IPS-18c (cell line): ENCODE measurements at regions not wholly inside any gene's neighbourhood (a gene's known extent, or its start where the extent isn't known, plus 50 kb on each side); places are given as distances from the start of the nearest gene placed in this dataset.

ENCODE experiments used
- H3K4me3 ChIP-seq: 2 replicates; pipeline ENCODE4 v1.7.0; 2013; ENCODE audit warnings: low read depth, mild to moderate bottlenecking, low read length, moderate library complexity; ENCODE audit not compliant: insufficient read depth
- H3K9me3 ChIP-seq: one replicate; pipeline ENCODE4 v1.6.1; 2013; ENCODE audit warnings: mild to moderate bottlenecking, low read length, moderate library complexity; ENCODE audit not compliant: control insufficient read depth, insufficient read depth

DNA sequence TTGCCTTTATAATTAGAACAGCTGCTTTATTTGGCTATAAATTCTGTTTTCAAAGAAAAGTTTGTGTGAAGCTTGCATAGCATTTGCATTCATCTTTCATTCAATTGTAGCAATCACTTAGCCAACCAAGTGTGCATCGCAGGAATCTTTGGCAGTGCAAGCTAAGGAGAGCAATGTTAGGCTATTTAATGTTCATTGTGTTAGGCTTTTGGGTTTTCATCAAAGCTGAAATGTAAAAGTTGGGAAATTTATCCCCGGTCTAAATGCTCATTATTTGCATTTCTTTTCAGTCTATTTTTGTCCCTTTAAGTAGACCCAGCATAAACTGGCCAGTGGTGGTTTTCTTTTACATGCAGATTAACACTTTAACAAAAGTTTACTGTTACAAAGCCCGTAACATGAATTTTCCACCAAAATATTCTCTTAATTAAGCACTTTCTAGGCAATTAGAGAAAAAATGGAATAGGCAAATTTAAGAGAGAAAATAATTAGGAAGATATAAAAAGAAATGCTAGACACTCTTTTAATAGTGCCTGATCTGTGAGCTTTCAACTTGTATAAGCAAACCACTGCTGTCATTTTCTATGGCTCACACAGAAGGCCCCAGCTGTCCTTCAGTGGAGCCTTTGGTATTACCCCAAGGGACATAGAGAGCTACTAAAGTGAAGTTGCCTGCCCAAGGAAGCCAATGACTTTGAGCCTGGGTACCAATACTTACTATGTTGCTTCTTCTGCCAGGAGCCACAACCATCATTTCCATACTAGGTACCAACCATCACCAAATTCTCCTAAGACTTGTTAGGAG is 898.9 kb upstream of the SEL1L start:
- Histone ChIP-seq H3K9me3 (no peaks in the 10 kb centered on the region), H3K4me3 (no peak overlapping the region)

DNA sequence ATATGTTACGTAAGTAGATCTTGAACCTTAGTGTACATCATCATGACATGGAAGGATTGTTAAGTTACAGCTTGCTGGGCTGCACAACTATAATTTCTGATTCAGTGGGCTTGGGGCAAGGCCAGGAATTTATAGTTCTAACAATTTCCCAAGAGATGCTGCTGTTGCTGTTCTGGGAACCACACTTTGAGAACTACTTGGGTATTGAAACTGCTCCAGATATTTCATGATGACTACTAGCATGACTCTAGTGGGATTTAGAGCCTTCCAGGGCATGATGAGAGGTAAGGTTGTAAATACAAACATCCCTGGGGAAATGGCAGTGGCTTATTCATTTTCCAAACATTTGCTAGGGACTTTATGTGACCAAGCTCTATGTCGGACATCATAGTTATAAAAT is 904.8 kb upstream of the SEL1L start:
- Histone ChIP-seq H3K4me3 (no peak overlapping the region), H3K9me3 (no peaks in the 10 kb centered on the region)

DNA sequence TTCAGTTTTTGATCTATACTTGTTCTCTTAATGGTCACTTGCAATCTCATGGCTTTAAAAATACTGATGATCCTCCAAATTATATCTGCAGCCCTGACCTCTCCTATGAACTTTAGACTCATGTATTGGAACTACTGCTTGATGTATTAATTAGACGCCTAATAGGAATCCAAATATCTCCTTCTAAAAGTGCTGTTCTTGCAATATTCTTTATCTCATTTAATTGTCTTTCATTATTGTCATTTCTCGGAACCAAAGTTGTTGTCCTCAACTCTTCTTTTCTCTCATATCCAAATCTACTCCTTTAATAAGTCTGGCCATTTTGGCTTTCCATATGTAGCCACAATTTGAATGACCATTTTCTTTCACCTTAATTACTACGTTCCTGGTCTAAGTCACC is 907.6 kb upstream of the SEL1L start:
- no peaks in the 10 kb centered on the region for H3K9me3 ChIP-seq
- no peak overlapping the region for H3K4me3 ChIP-seq

DNA sequence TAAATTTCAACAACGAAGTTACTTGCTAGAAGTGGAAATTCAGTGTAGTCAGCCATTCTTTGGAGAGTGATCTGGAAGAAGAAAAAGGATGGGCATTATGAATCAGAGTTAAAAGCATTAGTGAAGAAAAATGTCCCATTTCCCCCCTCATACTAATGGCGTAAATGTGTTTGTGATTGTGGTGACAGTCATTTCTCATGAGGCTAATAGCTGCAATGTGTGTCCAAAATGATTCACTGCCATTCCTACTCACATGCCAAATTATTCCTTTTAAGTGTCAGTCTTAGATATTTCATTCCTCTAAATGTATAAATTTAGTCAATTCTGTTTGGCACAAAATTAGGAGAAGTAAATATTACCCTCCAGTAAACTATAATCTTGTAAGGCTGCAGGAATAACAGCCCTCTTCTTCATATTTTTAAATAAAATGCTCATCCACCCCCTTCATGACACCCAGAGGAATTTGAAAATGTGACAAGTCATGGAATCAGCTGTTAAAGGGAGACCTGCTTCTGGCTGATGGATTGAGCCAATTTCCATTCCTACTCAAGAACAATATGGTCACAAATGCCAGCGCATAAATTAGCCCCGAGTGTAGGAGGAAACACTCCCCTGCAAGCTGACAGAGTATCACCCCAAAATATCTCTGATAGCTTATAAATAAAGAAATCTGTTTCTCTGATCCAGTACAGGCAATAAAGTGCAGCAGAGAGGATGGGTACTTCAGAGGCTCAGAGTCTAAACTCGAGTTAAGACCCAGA is 912.3 kb upstream of the SEL1L start:
- Histone ChIP-seq H3K4me3 (no peak overlapping the region), H3K9me3 (no peaks in the 10 kb centered on the region)

DNA sequence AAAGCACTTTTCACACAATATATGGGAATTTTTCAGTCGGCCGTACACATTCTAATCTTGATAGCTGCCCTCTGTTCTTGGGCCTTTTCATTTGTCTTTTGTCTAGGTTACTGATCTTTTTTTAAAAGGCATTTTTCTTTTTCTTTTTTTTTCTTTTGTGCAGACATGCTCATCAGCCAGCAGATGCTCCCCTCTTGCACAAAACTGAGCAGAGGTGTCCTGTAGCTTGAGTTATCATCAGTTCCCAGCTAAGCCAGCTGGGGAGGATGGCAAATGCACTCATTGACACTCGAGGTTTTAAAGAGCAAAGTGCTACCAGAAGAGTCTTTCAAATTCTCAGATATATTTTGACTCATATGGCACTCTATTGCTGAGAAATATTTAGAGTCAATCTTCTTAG is 913.9 kb upstream of the SEL1L start:
- no peak overlapping the region for H3K4me3 ChIP-seq
- no peaks in the 10 kb centered on the region for H3K9me3 ChIP-seq

DNA sequence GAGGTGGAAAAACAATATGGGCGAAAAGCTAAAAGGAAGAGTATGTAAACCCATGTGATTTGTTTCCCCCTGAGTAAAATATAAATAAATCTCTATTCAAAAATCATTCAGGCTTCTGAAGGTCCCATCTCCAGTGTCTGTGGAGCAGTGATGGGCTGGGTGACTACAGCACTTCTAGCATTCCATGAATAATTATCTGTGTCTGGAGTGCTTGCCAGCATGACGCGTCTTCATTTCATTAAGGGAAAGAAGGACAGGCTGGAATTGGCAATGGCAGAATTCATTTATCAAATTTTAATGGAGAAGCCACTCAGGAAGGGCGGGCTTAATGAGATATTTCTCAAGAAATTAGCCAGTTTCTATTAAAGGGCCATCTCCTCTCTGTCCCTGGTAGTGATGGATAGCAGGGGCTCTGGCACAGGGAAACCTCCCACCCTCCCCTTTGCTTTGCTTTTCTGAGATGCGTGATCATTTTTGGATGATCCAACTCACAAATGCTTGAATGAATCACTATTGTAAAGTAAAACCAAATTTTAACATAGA is 916.3 kb upstream of the SEL1L start:
- no peaks in the 10 kb centered on the region for H3K9me3 ChIP-seq

DNA sequence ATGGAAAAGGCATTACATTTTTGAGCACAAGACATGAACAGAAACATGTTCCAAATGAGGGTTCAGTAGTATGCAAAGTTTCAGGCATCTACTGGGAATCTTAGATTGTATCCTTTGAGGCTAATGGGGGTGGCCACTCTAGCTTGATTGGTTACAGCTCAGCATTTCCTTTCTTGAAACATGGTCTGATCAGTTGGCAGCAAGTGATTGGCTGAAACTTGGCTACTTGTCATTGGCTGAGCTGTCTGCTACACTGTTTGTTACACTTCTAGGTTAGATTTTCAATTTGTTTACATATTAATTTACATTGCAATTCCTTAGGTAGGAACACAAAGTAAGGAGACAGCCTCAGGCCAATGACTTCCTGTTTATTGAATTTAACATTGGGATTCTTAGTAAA is 918.0 kb upstream of the SEL1L start:
- no peak overlapping the region for H3K4me3 ChIP-seq
- no peaks in the 10 kb centered on the region for H3K9me3 ChIP-seq

More for the DNA sequence above, 916.3 kb upstream of the SEL1L start:
- no peak overlapping the region for H3K4me3 ChIP-seq

DNA sequence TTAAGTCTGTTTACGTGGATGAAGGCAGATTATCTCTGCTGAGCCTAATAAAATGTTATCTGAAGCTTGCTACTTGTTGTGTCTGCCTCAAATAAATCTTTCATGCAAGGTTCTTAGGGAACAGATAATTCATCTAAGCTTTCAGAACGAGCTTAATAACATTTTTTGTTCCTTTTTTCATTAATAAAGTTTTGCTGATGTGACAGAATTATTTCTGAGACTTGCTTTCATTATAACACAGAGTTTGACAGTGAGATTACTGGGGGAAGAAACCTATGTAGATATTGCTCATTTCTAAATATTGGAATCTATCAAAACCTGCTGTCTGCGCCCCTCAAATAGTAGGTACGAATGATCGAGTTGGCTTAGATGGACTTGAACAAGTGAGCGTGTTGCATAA is 948.7 kb upstream of the SEL1L start:
- Histone ChIP-seq H3K9me3 (no peaks in the 10 kb centered on the region), H3K4me3 (no peak overlapping the region)

DNA sequence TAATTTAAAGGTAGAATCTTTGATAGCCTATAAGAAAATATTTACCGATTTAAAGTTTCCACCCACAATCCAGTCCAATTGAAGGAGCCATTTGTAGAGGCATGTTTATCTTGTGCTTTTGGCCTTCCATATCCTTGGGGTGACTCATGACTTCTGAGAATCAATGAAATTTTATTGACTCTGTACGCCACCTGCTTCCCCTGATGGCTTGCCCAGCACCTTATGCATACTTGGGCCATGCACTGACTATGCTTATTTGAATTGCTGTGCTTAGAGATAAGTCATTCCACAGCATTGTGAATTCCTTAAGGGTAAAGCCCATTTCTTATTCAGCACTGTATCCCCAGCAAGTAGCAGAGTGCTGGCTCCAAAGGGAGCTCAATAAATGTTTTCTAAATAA is 954.8 kb upstream of the SEL1L start:
- Histone ChIP-seq H3K4me3 (no peak overlapping the region), H3K9me3 (no peaks in the 10 kb centered on the region)

DNA sequence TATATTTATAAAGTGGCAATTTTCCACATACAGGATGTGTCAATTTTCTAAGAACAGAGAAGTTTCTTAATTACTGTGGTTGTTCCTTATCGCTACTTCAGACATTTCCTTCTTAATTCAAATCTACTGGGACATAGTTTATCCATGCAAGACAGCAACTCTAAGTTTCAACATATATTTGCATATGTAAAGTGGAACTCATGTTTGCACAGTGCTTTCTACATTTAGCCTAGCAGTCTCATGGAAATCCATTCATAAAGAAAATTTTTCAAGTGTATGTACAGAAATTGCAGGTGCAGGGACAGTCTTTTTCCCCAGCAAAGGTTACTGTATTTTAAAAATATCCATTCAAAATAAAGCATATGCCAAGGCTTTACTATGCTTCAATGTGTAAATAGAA is 956.7 kb upstream of the SEL1L start:
- H3K9me3 ChIP-seq: no peaks in the 10 kb centered on the region

DNA sequence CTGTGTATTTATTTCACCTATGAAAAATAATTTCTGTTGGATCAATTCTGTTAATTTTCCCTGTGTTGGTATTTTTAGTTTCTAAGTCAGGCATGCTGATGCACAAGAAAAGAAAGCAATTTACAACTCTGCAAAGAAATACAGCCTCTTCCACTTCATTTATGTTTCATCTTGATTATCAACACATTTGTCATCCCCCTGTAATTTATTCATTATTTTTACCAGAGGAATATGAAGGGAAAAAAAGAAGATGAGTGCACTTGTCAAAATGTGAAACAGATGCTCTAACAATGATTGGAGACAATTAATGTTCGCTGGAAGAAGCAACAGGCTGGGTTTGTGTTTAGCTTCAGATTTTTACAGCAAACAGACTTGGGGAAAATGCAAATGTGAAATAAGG is 958.5 kb upstream of the SEL1L start:
- H3K4me3 ChIP-seq: no peak overlapping the region
- H3K9me3 ChIP-seq: no peaks in the 10 kb centered on the region

More for the DNA sequence above, 956.7 kb upstream of the SEL1L start:
- no peak overlapping the region for H3K4me3 ChIP-seq

DNA sequence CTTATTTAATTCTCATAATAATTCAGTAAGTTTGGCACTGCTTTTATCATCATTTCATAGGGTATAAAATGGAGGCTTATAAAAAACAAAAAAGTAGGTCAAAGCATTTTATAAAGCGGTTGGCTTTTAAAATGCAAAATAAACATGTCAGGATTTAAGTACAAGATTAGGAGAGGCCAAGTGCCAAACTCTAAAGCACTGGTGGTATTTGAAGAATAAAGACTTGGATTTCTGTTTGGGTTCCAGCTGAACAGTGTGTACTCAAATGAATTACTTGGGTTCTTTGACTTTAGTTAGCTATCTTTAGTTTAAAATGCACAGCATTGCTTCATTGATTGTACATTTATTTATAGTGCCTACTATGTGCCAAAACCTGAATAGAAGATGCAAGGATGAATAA is 966.6 kb upstream of the SEL1L start:
- no peaks in the 10 kb centered on the region for H3K9me3 ChIP-seq
- no peak overlapping the region for H3K4me3 ChIP-seq

DNA sequence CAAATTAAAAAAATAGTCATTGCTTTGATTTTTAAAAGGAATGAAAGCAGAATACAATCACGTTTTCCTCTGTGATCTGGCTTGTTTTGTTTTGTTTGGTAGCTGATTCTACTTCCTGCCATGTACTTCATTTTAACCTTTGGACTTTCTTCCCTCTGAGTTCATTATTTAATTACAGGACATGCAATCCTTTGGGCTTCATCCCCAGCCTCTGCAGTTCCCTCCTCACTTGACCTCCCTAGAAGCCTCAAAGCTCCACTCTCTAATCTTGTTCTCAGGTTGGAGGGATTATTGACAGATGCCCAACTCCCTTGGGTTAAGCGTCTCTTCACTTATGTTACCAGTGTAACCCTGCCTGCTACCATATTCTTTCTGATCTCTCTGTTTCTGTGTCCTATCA is 967.9 kb upstream of the SEL1L start:
- no peaks in the 10 kb centered on the region for H3K9me3 ChIP-seq
- no peak overlapping the region for H3K4me3 ChIP-seq

DNA sequence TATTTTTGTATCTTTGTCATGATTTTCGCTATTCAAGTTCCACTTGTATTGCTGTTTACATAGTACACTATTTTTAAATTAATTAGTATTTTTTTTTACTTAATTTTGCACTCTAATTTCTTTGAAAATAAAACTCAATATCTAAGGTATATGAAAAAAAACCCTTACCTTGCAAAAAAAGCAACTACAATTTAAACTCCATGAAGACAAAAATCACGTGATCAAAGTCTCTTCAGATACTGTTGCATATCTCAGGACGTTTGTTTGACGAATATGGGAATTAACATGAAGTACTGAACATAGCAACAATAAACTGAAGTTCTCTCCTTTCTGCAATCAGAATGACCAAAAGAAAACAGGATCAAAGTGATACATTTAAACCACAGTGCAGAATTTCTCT is 968.4 kb upstream of the SEL1L start:
- H3K9me3 ChIP-seq: no peaks in the 10 kb centered on the region

DNA sequence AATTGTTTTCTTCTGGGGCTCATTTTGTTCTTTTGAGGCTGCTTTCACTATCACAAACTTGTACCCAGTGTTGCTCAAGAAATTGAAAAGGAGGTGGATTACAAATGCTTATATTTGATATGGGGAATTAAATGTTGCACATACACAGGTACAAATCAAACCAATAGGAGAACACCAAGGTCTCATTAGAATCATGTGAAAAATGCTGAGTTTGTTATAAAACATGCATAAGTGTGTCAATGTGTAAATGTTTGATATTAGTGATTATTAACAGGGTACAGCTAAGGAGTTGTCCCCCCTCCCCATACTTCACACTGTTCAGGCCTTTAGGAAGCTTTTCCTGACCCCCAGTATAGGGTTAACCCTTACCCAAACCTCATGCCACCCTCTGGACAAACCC is 971.2 kb upstream of the SEL1L start:
- Histone ChIP-seq H3K9me3 (no peaks in the 10 kb centered on the region), H3K4me3 (no peak overlapping the region)

More for the DNA sequence above, 968.4 kb upstream of the SEL1L start:
- H3K4me3 ChIP-seq: no peak overlapping the region

DNA sequence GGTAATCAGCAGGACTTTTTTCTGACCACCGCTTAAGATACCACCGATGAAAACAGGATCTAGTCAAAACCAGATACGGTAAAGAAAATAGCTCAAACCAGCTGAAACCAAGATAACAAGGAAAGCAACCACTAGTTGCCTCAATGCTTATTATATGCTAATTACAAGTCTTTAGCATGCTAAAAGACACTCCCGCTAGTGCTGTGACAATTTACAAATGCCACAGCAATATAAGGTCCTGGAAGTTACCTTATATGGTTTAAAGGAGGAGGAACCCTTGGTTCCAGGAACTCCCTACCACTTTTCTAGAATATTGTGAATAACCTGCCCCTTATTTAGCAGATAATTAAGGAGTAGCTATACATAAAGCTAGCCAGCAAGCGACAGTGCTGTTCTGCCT is 976.4 kb upstream of the SEL1L start:
- H3K9me3 ChIP-seq: no peaks in the 10 kb centered on the region
- no peak overlapping the region for H3K4me3 ChIP-seq

DNA sequence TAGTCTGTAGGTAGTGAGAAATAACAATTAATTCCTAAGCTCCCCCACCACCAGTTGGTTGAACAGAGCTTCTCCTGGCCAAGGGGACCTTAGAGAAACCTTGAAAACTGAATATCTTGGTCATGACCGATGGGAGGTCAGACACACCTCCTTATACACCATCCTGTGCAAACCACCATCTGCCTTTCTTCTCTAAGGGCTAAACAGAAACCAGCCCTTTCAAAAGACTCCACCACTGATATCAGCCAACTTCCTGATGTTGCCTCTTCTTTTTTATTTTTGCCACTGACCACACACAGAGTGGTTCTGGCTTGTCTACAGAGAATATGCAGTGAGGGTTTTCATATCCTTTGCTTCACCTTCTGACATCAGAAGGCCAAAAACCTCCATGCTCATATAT is 977.7 kb upstream of the SEL1L start:
- no peaks in the 10 kb centered on the region for H3K9me3 ChIP-seq
- no peak overlapping the region for H3K4me3 ChIP-seq

DNA sequence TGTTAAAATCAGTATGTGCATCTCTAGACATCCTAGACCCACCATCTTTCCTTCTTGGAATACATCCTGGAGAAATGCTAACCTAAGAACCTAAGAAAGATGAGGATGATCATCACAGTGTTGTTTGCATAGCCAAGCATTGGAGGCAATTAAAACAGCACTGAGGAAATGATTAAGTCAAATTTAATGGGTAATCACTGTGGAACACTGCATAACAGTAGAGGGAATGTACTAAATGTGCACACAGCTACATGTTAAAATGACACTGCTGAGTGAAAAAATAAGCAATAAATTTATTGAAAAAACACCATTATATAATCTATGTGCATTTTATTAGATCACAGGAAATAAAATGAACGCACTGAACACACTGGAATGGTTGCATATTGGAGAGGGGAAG is 987.1 kb upstream of the SEL1L start:
- H3K4me3 ChIP-seq: no peak overlapping the region
- H3K9me3 ChIP-seq: no peaks in the 10 kb centered on the region
